H1 (cell line): ENCODE measurements at regions not wholly inside any gene's neighbourhood (a gene's known extent, or its start where the extent isn't known, plus 50 kb on each side); places are given as distances from the start of the nearest gene placed in this dataset.

Experiments
- CBX5 ChIP-seq: fragments of 300-800, 300-1000 bp; sonication (generic); IDR thresholded peaks from 2 replicates; pipeline ENCODE4 v1.7.1; 2016; ENCODE audit warnings: antibody characterized with exemption, low read length, low read depth
- CEBPB ChIP-seq: IDR thresholded peaks from 2 replicates; pipeline ENCODE4 v1.6.1; 2012; ENCODE audit warnings: low read depth, low read length
- CHD7 ChIP-seq: fragments of 300-600 bp; sonication (generic); IDR thresholded peaks from 2 replicates; pipeline ENCODE4 v1.7.1; 2012; ENCODE audit warnings: low read length, moderate library complexity, mild to moderate bottlenecking, inconsistent platforms; ENCODE audit not compliant: insufficient replicate concordance
- EZH2 ChIP-seq: fragments of 200-600 bp; sonication (generic); IDR thresholded peaks from 2 replicates; pipeline ENCODE4 v1.7.1; 2012; ENCODE audit warnings: low read depth, mild to moderate bottlenecking, moderate library complexity, low read length, inconsistent platforms; ENCODE audit not compliant: severe bottlenecking
- MAFK ChIP-seq: IDR thresholded peaks from 2 replicates; pipeline ENCODE4 v1.6.1; 2012; ENCODE audit warnings: low read depth, mild to moderate bottlenecking, improper control_type of control experiment, low read length
- NRF1 ChIP-seq: IDR thresholded peaks from 2 replicates; pipeline ENCODE4 v1.6.1; 2011; ENCODE audit warnings: mild to moderate bottlenecking, low read depth, low read length, improper control_type of control experiment
- POU5F1 ChIP-seq: IDR thresholded peaks from 2 replicates; pipeline ENCODE4 v1.6.1; 2011; ENCODE audit warnings: low read depth, mild to moderate bottlenecking, low read length, moderate library complexity
- RFX5 ChIP-seq: IDR thresholded peaks from 2 replicates; pipeline ENCODE4 v1.6.1; 2011; ENCODE audit warnings: low read depth, low read length, improper control_type of control experiment, borderline replicate concordance
- SP1 ChIP-seq: IDR thresholded peaks from 2 replicates; pipeline ENCODE4 v1.6.1; 2011; ENCODE audit warnings: low read depth, low read length
- SP2 ChIP-seq: IDR thresholded peaks from 2 replicates; pipeline ENCODE4 v1.6.1; 2012; ENCODE audit warnings: mild to moderate bottlenecking, low read length, inconsistent platforms

- TF ChIP-seq CHD7 (no peak), MAFK (no peak), SP2 (no peak), NRF1 (no peak), EZH2 (no peak), SP1 (no peak), CEBPB (no peak), RFX5 (no peak), POU5F1 (no peak), CBX5 (no peak)
These were observed 623.1 kb downstream of the ACTR3B start (continued) for GRCh38 chr7:153382641-153383101.
